NCI-H2029 (cell line): ENCODE measurements at regions not wholly inside any gene's neighbourhood (a gene's known extent, or its start where the extent isn't known, plus 50 kb on each side); places are given as distances from the start of the nearest gene placed in this dataset.

Experiments used
- DNase-seq: peaks from one replicate; lab custom pipeline; 2025; lab: John Stamatoyannopoulos, UW

DNA sequence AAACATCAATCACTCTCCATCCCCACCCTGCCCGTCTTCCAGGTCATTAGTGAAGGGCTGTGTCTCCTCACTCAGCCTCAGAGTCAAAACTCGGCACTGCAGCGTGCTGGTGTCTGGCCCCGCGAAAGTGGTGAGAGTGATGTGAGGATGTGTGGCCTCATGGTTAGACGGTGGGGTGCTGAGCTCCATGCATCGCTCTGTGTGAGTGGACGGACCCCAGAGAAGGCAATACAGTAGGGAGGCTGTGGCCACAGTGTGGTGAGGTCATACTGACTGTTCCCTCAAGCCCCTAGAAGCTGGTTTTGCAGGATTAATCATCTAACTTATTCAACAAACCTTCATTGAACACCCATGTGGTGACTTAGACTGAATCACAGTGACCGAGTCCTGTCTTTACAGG lies 329.9 kb upstream of the AJAP1 start:
- no peak for DNase-seq

DNA sequence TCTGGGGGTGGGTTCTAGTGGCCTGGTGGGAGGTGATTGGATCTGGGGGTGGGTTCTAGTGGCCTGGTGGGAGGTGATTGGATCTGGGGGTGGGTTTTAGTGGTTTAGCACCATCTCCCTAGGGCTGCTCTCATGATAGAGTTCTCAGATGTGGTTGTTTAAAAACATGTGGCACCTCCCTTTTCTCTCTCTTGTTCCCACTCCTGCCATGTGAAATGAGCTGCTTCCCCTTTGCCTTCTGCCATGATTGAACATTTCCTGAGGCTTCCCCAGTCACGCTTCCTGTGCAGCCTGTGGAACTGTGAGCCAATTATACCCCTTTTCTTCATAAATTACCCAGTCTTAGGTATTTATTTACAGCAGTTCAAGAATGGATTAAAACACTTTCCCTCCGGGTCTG lies 327.3 kb upstream of the AJAP1 start:
- no peak for DNase-seq

DNA sequence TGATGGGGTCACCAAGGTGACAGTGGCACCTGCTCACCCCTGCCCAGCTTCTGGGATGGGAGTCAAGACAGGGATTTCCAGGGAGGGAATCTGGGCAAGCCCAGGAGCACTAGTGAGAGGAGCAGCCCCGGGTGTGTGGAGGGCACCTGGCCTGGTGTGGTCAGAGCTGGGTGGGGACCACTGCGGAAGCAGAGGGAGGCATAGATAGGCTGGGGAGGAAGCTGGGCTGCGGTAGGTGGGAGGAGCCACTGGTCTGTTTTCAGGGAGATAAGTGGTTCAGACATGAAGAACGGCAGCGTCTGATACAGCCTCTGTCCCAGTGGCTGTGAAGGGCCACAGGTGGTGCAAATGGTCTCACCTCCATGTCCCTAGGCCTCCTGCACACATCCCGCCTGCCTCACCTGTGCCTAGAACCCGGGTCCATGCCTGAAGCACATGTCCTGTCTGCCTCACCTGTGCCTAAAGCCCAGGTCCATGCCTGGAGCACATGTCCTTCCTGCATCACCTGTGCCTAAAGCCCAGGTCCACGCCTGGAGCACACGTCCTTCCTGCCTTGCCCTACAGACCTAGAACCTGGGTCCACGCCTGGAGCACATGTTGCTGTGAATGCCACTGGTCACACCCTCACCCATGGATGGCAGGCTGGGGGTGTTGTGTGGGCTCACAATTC lies 325.9 kb upstream of the AJAP1 start:
- DNase-seq, result no peak

DNA sequence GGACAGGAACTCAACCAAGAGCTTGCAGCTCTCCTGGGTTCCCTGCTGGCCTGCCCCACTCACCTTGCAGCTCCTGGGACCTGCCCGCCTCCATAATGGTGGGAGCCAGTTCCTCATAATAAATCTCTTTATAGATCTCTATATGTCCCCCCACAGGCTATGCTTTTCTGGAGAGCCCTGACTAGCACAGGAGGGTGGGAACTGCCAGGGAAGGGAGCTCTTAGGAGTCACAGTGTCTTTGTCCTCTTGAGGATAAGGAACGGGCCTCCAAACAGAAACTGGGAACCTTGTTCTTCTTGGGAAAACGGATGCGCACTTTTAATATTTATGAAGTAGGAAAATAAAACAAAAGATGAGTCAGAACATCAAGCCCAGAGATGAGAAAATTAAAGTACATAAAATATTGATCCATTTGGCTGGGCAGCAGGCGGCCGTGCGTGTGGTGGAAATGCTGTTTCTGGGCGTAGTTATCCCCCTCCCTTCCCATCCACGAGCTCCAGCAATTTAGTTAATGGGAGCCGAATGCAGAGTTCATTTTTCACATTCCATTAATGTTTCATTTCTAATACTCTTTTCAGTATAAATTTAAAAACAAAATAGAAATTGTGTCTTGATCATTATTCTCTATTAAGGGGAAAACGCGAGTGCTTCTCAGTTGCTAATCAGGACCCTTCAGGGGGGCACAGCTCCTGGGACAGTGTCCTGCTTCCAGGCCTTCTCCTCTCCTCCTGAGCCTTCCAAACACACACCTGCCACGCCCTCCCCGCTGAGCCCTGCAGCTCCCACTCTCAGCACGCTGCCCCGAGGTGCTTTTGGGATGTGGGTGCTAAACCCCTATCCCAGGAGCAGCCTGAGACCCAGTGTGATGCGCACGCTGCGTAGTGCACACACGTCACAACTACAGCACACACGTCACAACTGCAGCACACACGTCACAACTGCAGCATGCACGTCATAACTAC lies 323.3 kb upstream of the AJAP1 start:
- DNase-seq, result no peak

DNA sequence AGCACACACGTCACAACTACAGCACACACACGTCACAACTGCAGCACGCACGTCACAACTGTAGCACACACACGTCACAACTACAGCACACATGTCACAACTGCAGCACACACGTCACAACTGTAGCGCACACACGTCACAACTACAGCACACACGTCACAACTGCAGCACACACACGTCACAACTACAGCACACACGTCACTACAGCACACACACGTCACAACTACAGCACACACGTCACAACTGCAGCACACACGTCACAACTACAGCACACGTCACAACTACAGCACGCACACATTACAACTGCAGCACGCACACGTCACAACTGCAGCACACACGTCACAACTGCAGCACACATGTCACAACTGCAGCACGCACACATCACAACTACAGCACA lies 322.6 kb upstream of the AJAP1 start:
- DNase-seq, result no peak

- DNase-seq, result no peak
Measured at GRCh38 chr1:4336507-4336906, 317.9 kb upstream of the AJAP1 start.

DNA sequence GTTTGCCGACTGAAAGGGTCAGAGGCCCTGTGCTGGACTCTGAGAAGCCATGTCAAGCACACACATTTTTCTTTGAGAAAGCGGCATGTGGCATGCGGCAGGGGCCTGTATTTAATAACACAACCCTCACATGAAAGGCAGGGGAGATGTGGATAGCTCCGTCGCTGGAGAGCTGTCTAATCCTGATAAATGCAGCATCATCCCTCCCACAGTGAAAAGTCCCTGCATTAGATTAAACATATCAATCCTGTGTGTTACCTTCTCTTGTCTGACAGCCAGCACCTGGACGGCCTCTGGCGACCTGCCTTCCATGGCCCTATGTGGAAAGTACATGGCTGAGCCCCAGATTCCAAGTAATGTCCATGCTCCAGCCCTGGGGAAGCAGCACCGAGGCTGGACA lies 313.0 kb upstream of the AJAP1 start:
- no peak for DNase-seq

DNA sequence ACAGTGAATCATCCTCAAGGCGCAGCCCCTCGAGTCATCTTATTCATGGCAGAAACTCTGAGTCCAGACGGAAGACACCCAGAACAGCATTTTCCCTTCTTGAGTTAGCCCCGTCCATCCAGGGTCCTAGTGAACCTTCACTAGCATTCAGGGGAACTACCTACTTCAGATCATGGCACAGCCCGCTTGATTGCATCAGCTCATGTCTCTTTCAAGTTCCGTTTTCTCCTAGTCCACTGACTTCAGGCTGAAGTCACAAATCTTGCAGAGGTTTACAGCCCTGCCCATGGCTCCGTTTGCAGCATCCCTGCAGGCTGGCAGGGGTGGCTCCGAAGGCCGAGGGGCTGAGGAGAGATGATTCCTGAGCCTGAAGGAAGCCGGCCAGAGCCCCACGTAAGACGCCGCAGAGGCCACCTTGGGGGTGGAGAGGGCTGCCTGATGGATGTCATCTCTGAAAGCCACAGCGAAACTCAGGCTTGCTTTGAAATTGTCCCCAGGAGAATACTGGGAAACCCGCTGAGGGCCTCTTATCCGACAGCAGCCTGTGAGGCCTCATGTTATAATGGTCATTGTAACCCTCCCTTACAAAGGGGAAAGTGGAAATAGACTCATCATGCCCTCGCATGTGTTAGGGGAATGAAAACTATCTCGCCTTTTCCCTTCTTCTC lies 310.2 kb upstream of the AJAP1 start:
- no peak for DNase-seq

- DNase-seq, result no peak
Measured at GRCh38 chr1:4345094-4345493, 309.3 kb upstream of the AJAP1 start.

DNA sequence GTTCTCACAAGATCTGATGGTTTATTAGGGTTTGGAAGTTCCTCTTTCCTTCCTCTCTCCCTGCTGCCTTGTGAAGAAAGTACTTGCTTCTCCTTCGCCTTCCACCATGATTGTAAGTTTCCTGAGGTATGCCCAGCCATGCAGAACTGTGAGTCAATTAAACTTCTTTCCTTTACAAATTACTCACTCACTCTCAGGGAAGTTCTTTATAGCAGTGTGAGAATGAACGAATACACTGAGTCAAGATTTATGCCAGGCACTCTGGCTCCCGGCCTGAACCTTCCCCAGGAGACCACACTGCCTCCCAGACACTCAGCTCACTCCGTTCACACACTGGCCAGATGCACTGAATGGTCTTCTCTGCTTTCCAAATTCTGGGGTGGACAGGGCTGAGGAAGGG lies 308.3 kb upstream of the AJAP1 start:
- no peak for DNase-seq

DNA sequence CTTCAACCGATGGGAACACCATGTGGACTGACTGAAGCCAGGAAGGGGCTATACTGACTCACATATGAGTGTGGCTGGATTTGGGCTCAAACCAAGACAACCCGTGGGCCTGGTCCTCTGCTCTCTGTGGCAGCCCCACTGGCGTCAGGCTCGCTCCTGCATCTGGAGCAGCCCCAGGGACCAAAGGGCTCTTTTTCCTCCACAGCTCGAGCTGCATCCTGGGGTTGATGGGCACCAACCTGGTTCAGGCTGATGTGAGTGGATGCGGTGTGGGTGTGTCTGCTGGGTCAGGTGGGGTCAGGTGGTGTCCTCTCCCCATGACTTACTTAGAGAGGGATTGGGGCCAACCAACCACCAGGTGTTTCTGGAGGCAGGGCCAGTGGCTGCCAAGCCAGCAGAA lies 303.0 kb upstream of the AJAP1 start:
- DNase-seq, result no peak

DNA sequence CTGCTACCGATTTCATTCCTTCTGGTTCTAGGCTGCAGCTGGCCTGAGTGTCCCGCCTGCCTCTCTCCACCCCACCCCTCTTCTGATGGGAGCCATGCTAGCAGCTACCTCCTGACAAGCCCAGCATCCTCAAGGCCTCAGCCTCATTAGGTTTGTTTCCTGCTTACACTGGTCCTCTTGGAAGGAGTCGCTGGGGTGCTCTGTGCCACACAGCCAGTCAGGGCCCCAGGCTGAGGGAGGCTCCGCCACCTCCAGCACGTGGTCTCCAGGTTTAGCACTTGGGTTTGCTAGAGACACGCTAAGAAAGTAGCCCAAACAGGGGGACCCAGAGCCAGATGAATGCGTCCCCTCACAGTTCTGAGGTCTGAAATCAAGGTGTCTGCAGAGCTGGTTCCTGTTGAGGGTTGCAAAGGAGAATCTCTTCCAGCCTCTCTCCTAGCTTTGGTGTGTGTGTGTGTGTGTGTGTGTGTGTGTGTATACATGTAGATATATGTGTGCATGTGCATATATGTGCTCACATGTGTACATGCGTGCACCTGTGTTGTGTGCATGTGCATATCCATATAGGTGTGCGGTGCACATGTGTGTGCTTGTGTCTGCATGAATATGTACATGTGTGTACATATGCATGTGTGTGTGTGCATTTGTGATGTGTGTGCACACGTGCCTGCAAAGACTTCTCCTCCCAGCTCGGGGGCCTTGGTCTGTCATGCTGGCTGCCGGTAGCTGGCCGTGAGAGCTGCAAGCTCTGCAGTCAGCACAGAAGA lies 301.1 kb upstream of the AJAP1 start:
- DNase-seq, result no peak

- no peak for DNase-seq
Measured at GRCh38 chr1:4355839-4356238, 298.6 kb upstream of the AJAP1 start.

GRCh38 chr1:4362314-4363044 lies 291.9 kb upstream of the AJAP1 start:
- DNase-seq, result no peak

GRCh38 chr1:4366091-4366490 lies 288.3 kb upstream of the AJAP1 start:
- no peak for DNase-seq

- DNase-seq, result no peak
Measured at GRCh38 chr1:4367230-4367777, 287.1 kb upstream of the AJAP1 start.

GRCh38 chr1:4369335-4369734 lies 285.1 kb upstream of the AJAP1 start:
- DNase-seq, result no peak

DNA sequence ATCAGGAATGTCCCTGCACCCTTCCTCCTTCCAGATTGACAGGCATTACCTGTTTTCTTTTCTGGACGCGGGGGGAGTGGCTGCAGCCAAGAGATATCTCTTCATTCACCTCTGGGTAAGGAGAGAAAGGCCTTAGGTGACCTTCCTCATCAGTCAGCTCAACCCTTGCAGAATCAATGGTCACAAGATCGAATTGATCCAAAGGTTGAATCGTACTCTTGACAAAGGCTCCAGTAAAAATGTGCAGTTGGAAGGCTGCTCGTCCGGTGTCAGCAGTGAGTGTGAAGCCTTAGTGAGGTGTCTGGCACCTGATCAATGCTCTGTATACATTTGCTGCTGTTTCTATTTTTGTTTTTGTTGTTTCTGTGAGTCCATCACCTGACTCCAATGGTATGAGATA lies 282.6 kb upstream of the AJAP1 start:
- no peak for DNase-seq

DNA sequence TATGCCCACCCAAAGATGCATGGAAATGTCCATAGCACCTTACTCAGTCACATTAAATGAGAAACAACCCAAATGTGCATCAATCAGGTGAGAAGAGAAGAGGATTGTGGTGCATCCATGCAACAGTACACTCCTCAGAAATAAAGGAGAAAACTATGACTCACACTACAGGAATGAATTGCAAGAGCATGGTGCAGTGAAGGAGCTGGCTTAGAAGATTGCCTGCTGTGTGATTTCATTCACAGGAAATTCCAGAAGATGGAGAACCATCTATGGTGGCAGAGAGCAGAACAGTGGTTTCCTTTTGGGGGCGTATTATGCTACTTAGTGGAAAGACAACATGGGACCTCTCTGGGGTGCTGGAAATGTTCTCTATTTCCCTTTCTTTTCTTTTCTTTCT lies 278.6 kb upstream of the AJAP1 start:
- DNase-seq, result no peak

GRCh38 chr1:4379451-4380175 lies 274.8 kb upstream of the AJAP1 start:
- DNase-seq, result no peak
